Medulla oblongata (tissue), 1 donor: ENCODE measurements at regions not wholly inside any gene's neighbourhood (a gene's known extent, or its start where the extent isn't known, plus 50 kb on each side); places are given as distances from the start of the nearest gene placed in this dataset.

Source experiments
- DNase-seq: peaks from one replicate; pipeline ENCODE4 v3.0.0-alpha.2; 2015; ENCODE audit errors: extremely low spot score

DNA sequence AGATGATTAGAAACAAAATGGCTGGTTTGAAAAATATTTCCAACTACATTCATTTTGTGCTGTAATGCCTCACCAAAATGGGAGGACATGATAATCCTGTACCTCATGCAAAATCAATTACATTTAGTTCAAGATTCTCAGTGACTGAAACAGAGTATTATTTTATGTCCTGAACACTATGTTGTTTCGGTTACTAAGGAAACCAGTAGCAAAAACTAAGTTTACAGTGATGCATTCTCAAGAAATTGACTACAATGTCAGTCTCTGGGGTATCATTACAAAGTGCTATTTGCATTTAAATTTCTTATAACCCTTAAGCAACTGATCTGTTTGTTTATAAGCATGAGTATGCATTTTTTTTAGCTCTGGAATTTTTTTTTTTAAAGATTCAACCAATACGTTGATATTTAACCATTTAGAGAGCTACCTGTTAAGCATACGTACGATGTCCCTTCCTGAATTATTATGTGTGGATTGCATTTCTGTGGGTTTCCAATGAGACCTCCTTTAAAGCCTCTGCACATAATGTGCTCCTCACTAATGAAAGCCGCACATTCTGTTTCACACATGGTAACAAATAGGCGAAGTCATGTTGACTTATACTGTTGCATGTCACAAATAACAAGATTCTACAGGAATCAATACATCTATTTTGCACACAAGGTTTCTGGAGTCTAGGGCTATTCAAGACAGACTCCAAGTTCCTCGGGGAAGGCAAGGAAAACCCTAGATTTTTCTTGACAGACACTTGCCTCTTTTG is 1035.7 kb downstream of the ADGRL2 start:
- DNase-seq = no peak

DNA sequence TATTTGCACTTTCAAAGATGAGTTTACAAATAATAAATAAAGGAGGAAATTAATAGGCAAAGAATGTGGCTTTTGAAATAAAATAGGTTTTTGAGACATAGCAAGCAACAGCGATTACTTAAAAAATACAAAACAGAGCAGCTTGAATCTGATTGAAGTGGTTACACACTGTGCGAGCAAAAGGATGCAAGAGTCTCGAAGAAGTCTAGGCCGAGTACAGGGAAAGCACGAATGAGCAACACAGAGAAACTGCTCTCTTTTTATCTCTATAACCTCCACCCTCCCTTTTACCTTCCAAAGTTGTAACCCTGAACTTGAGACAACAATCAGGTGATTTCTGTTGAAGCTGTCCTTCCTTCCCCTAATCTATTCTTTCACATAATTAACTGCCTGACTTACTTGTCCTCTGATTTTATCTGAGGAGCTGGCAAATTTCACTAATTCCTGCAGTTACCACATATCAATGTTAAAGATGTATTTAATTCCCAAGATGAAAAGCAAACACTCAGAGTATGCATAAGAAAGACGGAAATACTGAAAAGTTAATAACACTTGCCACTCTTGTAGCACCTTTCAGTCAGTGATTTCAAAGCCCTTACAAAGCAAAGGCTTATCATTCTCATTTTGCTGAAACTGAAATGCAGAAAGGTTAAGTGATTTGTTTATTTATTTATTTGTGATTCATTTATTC is 1030.1 kb downstream of the ADGRL2 start:
- no peak for DNase-seq

- DNase-seq = no peak
These were observed 1028.8 kb downstream of the ADGRL2 start for GRCh38 chr1:82829527-82829926.

- no peak for DNase-seq
These were observed 1023.1 kb downstream of the ADGRL2 start for GRCh38 chr1:82823876-82824275.

- no peak for DNase-seq
These were observed 1020.1 kb downstream of the ADGRL2 start for GRCh38 chr1:82820816-82821215.

DNA sequence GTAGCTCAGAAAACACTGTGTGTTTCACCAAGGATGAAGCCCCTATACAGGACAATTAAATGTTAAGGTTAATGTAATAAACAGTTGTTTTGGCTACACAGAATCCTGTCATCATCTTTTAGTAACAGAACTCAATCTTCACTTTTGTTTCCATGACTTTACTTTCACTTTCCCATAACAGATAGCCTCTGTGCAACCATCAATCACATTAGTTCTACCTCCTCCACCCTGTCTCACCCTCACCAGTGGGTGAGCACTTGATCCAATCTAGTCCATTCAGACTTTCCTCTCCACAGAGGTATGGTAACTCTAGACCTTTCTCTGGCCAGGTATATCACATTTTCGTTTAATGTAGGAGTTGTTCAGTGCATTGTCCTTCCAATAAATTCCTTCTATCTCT is 1018.5 kb downstream of the ADGRL2 start:
- DNase-seq = no peak

DNA sequence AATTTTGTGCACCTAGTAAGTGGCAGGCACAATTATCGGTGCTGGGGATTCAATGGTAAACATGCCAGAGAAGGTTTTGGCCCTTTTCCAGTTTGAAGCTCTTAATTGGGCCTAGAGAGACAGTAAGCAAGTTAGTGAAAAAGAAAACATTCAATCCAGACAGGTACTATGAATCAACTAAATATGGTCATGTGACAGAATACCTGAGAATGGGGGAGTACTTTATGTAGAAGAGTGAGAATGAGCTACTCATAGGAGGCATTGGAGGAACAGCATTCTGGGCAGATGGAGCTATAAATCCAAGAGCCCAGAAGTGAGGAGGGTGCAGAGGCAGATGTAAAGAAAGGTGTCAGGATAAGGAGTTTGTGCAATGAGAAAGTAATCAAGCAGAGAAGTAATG is 1017.9 kb downstream of the ADGRL2 start:
- DNase-seq = no peak

- no peak for DNase-seq
These were observed 1012.7 kb downstream of the ADGRL2 start for GRCh38 chr1:82813386-82813785.

- no peak for DNase-seq
These were observed 1009.9 kb downstream of the ADGRL2 start for GRCh38 chr1:82810601-82811000.

- no peak for DNase-seq
These were observed 1006.8 kb downstream of the ADGRL2 start for GRCh38 chr1:82807563-82807962.

DNA sequence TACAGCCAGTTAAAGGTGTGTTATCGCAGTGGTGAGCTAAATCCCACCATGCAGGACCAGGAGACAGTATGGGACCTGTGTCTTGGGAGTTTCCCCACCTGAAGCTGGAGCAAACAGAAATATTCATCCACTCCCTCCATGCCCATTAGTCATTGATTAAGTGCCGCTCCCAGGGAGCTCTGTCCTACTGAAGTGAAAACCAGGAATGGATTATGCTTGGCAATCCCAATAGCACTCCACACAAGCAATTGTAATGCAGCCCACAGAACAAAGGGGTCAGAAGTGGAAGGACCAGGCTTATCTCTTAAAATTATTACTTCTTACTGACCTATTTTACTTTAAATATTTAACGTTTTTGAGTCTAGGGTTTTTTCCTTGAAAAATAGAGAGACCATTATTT is 1005.4 kb downstream of the ADGRL2 start:
- DNase-seq = no peak

DNA sequence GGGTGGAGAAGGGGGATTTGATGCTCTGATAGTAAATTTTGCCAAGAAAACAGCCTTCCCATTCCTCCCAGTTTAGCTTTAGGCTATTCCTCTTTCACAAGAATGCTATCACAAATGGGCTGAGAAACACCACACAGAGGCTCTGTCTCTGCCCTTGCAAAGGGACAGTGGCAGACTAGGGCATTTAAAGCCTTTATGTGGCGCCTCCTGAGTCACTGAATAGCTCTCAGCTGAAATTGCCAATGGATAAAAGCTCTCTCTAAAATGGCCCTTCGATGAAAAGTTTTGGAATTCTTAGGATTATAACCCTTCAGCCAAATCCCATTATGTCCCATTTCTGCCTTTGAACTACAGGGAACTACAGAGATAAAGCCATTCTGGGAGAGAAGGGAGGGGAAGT is 1000.4 kb downstream of the ADGRL2 start:
- no peak for DNase-seq

- no peak for DNase-seq
These were observed 1000.0 kb downstream of the ADGRL2 start for GRCh38 chr1:82800721-82801120.

DNA sequence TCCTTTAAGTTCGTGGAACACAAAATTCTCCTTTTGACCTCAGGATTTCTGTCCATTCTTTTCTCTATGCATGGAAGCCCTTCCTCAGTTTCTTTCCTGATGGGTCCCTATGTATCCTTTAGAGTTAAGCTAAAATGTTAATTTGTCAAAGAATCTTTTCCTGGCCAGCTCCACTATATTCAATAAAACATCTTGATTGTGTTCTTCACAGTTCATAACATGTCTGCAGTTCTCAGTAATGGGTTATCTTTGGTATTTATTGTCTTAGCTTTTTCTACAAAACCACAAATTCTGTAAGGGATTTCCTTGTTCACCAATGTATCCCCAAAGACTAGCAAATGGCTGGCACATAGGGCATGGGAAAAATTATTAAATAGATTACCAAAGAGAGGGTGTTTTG is 998.5 kb downstream of the ADGRL2 start:
- DNase-seq = no peak

- DNase-seq = no peak
These were observed 994.9 kb downstream of the ADGRL2 start for GRCh38 chr1:82795508-82796149.

DNA sequence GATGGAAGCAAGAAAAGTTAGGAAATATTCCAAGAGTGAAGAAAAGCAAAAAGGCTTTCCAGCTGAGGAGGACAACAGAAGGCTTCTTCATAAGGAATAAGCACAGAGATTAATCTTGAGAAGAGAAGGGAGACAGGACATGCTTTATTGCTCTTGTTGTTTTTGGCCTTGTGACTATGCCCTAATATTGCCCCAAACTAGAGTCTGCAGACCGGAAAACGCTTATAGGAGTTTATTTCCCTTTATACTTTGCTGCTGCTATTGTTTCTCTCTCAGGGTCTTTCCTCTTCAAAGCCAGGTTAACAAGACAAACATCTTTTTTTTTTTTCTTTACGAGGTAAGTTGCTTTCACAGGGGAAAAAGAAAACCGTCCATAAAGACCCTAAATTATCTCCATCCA is 991.4 kb downstream of the ADGRL2 start:
- no peak for DNase-seq

- DNase-seq = no peak
These were observed 989.8 kb downstream of the ADGRL2 start for GRCh38 chr1:82790556-82790955.

GRCh38 chr1:82788660-82789059 is 987.9 kb downstream of the ADGRL2 start:
- DNase-seq = no peak

DNA sequence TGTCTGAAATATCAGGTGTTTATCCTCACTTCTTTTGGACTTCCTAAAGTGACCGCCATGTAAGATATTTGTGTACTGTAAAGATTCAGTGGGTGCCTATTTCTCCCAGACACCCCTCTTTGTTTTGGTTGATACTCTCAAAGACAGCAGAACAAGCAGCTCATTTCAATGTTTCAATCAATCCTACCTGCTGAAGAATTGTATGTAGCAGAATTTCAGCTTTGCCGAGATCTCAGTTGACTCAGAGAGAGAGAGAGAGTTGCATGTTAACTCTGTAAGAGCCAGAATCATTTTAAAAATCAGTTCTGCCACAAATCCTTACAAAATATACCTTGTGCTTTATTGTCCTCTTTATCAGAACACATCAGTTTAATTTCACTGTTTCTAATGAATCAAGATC is 987.3 kb downstream of the ADGRL2 start:
- no peak for DNase-seq

DNA sequence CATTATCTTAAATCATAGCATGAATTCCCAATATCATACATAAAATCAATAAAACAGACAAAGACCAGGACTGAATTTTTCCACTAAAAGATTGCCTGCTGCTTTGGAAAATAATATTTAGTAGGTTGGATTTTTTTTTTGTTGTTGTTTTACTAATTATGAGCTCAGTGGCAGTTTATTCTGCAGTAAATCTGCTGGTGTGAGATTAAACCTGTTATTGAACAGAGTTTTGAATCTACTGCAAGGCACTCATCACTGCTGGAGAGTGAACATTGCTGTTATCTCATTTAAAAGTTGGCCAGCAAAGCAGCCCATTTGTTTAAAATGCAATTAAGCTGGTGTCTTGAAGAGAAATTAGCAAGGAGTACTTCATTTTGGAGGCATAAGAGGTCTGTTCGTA is 986.1 kb downstream of the ADGRL2 start:
- no peak for DNase-seq

- no peak for DNase-seq
These were observed 984.6 kb downstream of the ADGRL2 start for GRCh38 chr1:82785268-82785790.

DNA sequence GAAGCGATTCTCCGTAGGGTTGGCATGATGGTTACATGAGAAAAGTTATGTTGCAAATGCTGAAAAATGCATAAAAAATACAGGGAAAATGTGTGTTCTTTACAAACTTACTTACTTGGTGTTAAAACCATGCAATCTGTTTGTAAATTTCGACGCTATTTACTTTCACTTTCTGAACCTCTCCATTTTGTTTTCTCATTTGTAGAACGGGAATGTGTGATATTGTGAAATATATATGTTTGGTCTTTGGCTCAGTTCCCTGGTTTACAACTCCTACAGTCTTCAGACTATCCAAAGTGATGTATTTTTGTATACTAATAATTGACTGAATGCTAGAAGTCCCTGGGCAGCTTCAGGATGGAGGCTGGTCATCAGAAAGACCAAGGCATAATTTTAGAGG is 982.3 kb downstream of the ADGRL2 start:
- no peak for DNase-seq

DNA sequence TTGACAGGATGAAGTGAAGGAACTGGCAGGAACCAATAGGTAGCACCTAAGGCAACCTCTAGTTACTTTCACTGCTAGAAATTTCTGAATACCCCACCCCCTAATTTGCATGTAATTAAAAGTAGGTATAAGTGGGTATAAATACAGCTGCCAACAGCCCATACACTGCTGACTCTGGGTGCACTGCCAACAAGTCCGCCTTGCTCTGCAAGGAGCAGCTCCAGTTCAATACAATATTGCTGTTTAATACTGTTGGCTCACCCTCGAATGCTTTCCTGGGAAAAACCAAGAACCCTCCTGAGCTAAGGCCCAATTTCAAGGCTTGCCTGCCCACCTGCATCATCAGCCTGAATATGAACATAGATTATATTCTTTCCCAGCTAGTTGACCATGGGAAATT is 981.9 kb downstream of the ADGRL2 start:
- no peak for DNase-seq
